KMS-11 (cell line): ENCODE measurements at regions not wholly inside any gene's neighbourhood (a gene's known extent, or its start where the extent isn't known, plus 50 kb on each side); places are given as distances from the start of the nearest gene placed in this dataset.

Experiments
- H2AFZ ChIP-seq: fragments of 200-600 bp; sonication (generic); 2 replicates; pipeline ENCODE4 v1.6.1; 2016; ENCODE audit warnings: antibody characterized with exemption, mixed run types, low read depth
- H3K27ac ChIP-seq: fragments of 200-600 bp; sonication (generic); 2 replicates; pipeline ENCODE4 v1.6.1; 2016; ENCODE audit warnings: mild to moderate bottlenecking, mixed run types
- H3K27me3 ChIP-seq: fragments of 200-600 bp; sonication (generic); 2 replicates; pipeline ENCODE4 v1.6.1; 2017; ENCODE audit warnings: mild to moderate bottlenecking, low read depth, mixed run types, moderate library complexity; ENCODE audit not compliant: insufficient read depth
- H3K36me3 ChIP-seq: fragments of 200-600 bp; sonication (generic); 2 replicates; pipeline ENCODE4 v1.6.1; 2017; ENCODE audit warnings: mild to moderate bottlenecking, mixed run types; ENCODE audit not compliant: insufficient read depth
- H3K4me1 ChIP-seq: fragments of 200-600 bp; sonication (generic); 2 replicates; pipeline ENCODE4 v1.6.1; 2016; ENCODE audit warnings: mild to moderate bottlenecking, low read depth, mixed run types; ENCODE audit not compliant: poor library complexity, severe bottlenecking
- H3K4me2 ChIP-seq: fragments of 200-600 bp; sonication (generic); 2 replicates; pipeline ENCODE4 v1.7.0; 2016; ENCODE audit warnings: mild to moderate bottlenecking, mixed run types
- H3K4me3 ChIP-seq: fragments of 200-600 bp; sonication (generic); IDR thresholded peaks from 2 replicates; pipeline ENCODE4 v1.6.1; 2017; ENCODE audit warnings: low read depth, low read length, mixed read lengths; ENCODE audit not compliant: insufficient read depth
- H3K79me2 ChIP-seq: fragments of 200-600 bp; sonication (generic); 2 replicates; pipeline ENCODE4 v1.6.1; 2016; ENCODE audit warnings: low read depth, mixed run types; ENCODE audit not compliant: insufficient read depth
- H3K9ac ChIP-seq: fragments of 200-600 bp; sonication (generic); 2 replicates; pipeline ENCODE4 v1.6.1; 2016; ENCODE audit warnings: mild to moderate bottlenecking, mixed run types
- H4K20me1 ChIP-seq: fragments of 200-600 bp; sonication (generic); 2 replicates; pipeline ENCODE4 v1.6.1; 2016; ENCODE audit warnings: mild to moderate bottlenecking, mixed run types; ENCODE audit not compliant: insufficient read depth
- CTCF ChIP-seq: fragments of 200-600 bp; sonication (generic); conservative IDR thresholded peaks from 2 replicates; pipeline ENCODE4 v1.6.1; 2017; ENCODE audit warnings: low read depth, mild to moderate bottlenecking, antibody characterized with exemption, low read length, moderate library complexity, mixed read lengths

- Histone ChIP-seq H2AFZ (no peak overlapping the region), H3K27me3 (no peaks in the 10 kb centered on the region), H3K79me2 (no peaks in the 10 kb centered on the region), H3K4me1 (no peaks in the 10 kb centered on the region), H4K20me1 (no peaks in the 10 kb centered on the region), H3K9ac (no peak overlapping the region), H3K36me3 (no peaks in the 10 kb centered on the region), H3K27ac (no peak overlapping the region), H3K4me2 (no peak overlapping the region), H3K4me3 (no peak overlapping the region)
- no peak for TF ChIP-seq CTCF
Measured at GRCh38 chr5:167765352-167765751, 526.1 kb upstream of the WWC1 start.

GRCh38 chr5:167766957-167767356, 524.5 kb upstream of the WWC1 start:
- Histone ChIP-seq H4K20me1 (no peaks in the 10 kb centered on the region), H3K4me1 (no peaks in the 10 kb centered on the region), H3K79me2 (no peaks in the 10 kb centered on the region), H3K9ac (no peak overlapping the region), H3K4me3 (no peak overlapping the region), H3K27me3 (no peaks in the 10 kb centered on the region), H3K36me3 (no peaks in the 10 kb centered on the region), H2AFZ (no peak overlapping the region), H3K27ac (no peak overlapping the region), H3K4me2 (no peak overlapping the region)
- no peak for TF ChIP-seq CTCF

- Histone ChIP-seq H4K20me1 (no peaks in the 10 kb centered on the region), H3K4me2 (no peak overlapping the region)
- TF ChIP-seq CTCF: no peak
Measured at GRCh38 chr5:167767795-167768194, 523.6 kb upstream of the WWC1 start.

GRCh38 chr5:167769846-167770413, 521.5 kb upstream of the WWC1 start:
- H3K4me3 ChIP-seq: no peak overlapping the region
- no peak overlapping the region for H3K4me2 ChIP-seq
- no peak for TF ChIP-seq CTCF
- H3K79me2 ChIP-seq: no peaks in the 10 kb centered on the region
- no peak overlapping the region for H2AFZ ChIP-seq
- H3K27ac ChIP-seq: no peak overlapping the region
- no peaks in the 10 kb centered on the region for H3K36me3 ChIP-seq
- no peaks in the 10 kb centered on the region for H3K4me1 ChIP-seq
- H4K20me1 ChIP-seq: no peaks in the 10 kb centered on the region
- no peaks in the 10 kb centered on the region for H3K27me3 ChIP-seq
- no peak overlapping the region for H3K9ac ChIP-seq

More at GRCh38 chr5:167767795-167768194, 523.6 kb upstream of the WWC1 start:
- Histone ChIP-seq H3K9ac (no peak overlapping the region), H2AFZ (no peak overlapping the region), H3K27ac (no peak overlapping the region), H3K4me1 (no peaks in the 10 kb centered on the region), H3K79me2 (no peaks in the 10 kb centered on the region), H3K4me3 (no peak overlapping the region), H3K27me3 (no peaks in the 10 kb centered on the region), H3K36me3 (no peaks in the 10 kb centered on the region)
